ENCODE measurements at regions not wholly inside any gene's neighbourhood (a gene's known extent, or its start where the extent isn't known, plus 50 kb on each side); places are given as distances from the start of the nearest gene placed in this dataset.
"Not testable (repeated sequence)": the region's sequence is repeated elsewhere in the genome, so short reads cannot be mapped to it uniquely, and the experiment has no call there.

DNA sequence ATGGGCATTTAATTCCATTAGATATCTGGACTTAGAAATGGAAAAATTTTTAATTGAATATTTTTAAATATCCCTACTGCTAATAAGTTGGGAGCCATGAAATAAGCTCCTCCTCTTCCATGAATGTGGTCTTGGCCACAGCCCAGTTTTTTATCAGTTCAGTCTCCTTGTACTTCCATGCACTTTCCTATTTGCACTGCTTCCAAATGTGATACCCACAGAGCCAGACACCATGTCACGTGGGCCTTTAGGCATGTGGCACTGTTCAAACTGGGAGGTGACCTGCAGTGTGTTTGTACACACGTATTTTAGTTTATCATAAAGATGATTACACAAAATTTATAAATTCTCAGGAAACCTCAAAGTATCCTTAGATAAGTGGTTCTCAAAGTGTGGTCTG is 80.1 kb upstream of the DGKG start:
- intact Hi-C loops (cut with micrococcal nuclease), result no loop called here
- Mint-ChIP-seq H3K36me3 (ENCODE audit: low read depth) (no peaks in the 10 kb centered on the region), H3K4me3 (no peak overlapping the region), H3K27me3 (peaks cover 12% of the 10 kb centered on the region), H3K27ac (no peak overlapping the region), H3K9me3 (no peaks in the 10 kb centered on the region), H3K4me1 (no peaks in the 10 kb centered on the region)
- DNase-seq, result no peak

- no peak for DNase-seq
- no peak overlapping the region for H3K4me3 Mint-ChIP-seq
- intact Hi-C loops (cut with micrococcal nuclease), result no loop called here
- no peak overlapping the region for H3K27ac Mint-ChIP-seq
- no peaks in the 10 kb centered on the region for H3K36me3 Mint-ChIP-seq (ENCODE audit: low read depth)
- H3K9me3 Mint-ChIP-seq, result no peaks in the 10 kb centered on the region
- no peaks in the 10 kb centered on the region for H3K4me1 Mint-ChIP-seq
- peaks cover 4% of the 10 kb centered on the region for H3K27me3 Mint-ChIP-seq
Observed at GRCh38 chr3:186440891-186441290, 78.9 kb upstream of the DGKG start.

DNA sequence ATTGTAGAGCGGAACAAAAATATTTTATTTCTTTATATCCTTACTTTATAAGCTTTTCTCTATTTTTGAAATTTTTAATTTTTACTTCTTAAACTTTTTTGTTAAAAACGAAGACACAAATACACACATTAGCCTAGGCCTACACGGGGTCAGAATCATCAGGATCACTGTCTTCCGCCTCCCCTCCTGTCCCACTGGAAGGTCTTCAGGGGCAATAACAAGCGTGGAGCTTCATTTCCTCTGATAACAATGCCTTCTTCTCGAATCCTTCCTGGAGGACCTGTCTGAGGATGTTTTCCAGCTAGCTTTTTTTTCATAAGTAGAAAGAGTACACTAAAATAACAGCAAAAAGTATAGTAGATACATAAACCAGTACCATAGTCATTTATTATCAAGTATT is 77.7 kb upstream of the DGKG start:
- no peak overlapping the region for H3K4me3 Mint-ChIP-seq
- no peak for DNase-seq
- H3K9me3 Mint-ChIP-seq, result no peaks in the 10 kb centered on the region
- peaks cover 1% of the 10 kb centered on the region for H3K27me3 Mint-ChIP-seq
- no peaks in the 10 kb centered on the region for H3K4me1 Mint-ChIP-seq
- intact Hi-C loops (cut with micrococcal nuclease), result no loop called here
- no peaks in the 10 kb centered on the region for H3K36me3 Mint-ChIP-seq (ENCODE audit: low read depth)
- no peak overlapping the region for H3K27ac Mint-ChIP-seq

DNA sequence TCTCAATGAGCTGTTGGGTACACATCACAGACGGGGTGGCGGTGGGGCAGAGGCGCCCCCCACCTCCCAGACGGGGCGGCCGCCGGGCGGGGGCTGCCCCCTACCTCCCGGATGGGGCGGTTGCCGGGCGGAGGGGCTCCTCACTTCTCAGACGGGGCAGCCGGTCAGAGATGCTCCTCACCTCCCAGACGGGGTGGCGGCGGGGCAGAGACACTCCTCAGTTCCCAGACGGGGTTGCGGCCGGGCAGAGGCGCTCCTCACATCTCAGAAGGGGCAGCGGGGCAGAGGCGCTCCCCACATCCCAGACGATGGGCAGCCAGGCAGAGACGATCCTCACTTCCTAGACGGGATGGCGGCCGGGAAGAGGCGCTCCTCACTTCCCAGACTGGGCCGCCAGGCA is 73.3 kb upstream of the DGKG start:
- not testable (repeated sequence) for H3K4me3 Mint-ChIP-seq, DNase-seq

DNA sequence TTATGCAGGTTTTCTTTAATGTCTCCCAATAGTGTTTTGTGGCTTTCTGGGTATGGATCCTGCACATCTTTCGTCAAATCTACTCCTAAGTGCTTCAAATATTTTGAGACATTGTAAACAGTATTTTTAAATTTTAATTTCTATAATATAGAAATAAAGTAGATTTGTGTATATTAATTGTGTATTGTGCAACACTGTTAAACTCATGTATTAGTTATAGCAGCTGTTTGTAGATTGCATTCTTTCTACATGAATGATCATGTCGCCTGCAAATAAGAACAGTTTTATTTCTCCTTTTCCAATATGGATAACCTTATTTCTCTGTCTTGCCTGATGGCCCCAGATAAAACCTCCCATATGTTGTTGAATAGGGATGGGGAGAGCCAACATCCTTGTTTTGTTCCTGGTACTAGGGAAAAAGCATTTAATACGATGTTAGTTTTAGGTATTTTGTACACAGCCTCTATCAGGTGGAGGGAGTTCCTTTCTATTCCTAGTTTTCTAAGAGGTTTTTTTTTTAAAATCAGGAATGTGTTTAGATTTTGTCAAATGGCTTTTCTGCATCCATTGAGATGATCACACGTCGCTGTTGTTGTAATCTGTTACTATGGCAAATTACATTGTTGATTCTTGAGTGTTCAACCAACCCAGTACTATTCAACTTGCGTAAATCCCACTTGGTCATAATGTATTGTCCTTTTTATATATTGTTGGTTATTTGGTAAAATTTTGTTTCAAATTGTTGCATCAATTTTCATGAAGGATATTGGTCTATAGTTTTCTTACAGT is 71.1 kb upstream of the DGKG start:
- H3K27me3 Mint-ChIP-seq, result peaks cover 2% of the 10 kb centered on the region
- intact Hi-C loops (cut with micrococcal nuclease), result no loop called here
- no peak for DNase-seq
- H3K4me3 Mint-ChIP-seq, result no peak overlapping the region
- H3K27ac Mint-ChIP-seq, result no peak overlapping the region
- H3K36me3 Mint-ChIP-seq (ENCODE audit: low read depth), result no peaks in the 10 kb centered on the region
- peaks cover 2% of the 10 kb centered on the region for H3K4me1 Mint-ChIP-seq
- no peaks in the 10 kb centered on the region for H3K9me3 Mint-ChIP-seq

More for the DNA sequence above, 73.3 kb upstream of the DGKG start:
- H3K4me1 Mint-ChIP-seq; H3K9me3 Mint-ChIP-seq; H3K36me3 Mint-ChIP-seq (ENCODE audit: low read depth); H3K27ac Mint-ChIP-seq; intact Hi-C loops (cut with micrococcal nuclease); H3K27me3 Mint-ChIP-seq: not testable (repeated sequence)

DNA sequence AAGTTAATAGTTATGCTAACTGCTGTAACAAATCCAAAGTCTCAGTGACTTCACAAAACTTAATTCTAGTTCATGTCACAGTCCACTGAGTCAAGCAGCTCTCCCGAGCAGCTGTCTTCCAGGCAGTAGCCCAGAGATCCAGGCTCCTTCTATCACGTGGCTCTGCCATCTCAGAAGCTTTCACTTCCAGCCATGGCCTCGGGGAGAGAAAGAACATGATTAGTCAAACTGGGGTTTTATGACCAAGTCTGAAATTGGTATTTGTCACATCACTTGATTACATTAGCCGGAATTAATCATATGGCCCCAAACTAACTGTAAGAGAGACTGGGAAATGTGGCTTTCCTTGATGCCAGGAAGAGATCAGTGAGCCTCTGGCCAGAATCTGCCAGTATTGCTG is 70.2 kb upstream of the DGKG start:
- DNase-seq, result no peak
- H3K4me1 Mint-ChIP-seq, result peaks cover 2% of the 10 kb centered on the region
- intact Hi-C loops (cut with micrococcal nuclease), result no loop called here
- no peaks in the 10 kb centered on the region for H3K36me3 Mint-ChIP-seq (ENCODE audit: low read depth)
- peaks cover 2% of the 10 kb centered on the region for H3K27me3 Mint-ChIP-seq
- no peak overlapping the region for H3K27ac Mint-ChIP-seq
- H3K9me3 Mint-ChIP-seq, result no peaks in the 10 kb centered on the region
- no peak overlapping the region for H3K4me3 Mint-ChIP-seq

- no peaks in the 10 kb centered on the region for H3K9me3 Mint-ChIP-seq
- H3K27me3 Mint-ChIP-seq, result no peaks in the 10 kb centered on the region
- no peak overlapping the region for H3K4me3 Mint-ChIP-seq
- no peak overlapping the region for H3K27ac Mint-ChIP-seq
- intact Hi-C loops (cut with micrococcal nuclease), result no loop called here
- no peaks in the 10 kb centered on the region for H3K36me3 Mint-ChIP-seq (ENCODE audit: low read depth)
- peaks cover 2% of the 10 kb centered on the region for H3K4me1 Mint-ChIP-seq
- DNase-seq, result no peak
Observed at GRCh38 chr3:186427627-186428281, 65.7 kb upstream of the DGKG start.

- intact Hi-C loops (cut with micrococcal nuclease), result no loop called here
- H3K36me3 Mint-ChIP-seq (ENCODE audit: low read depth), result no peaks in the 10 kb centered on the region
- no peak overlapping the region for H3K4me3 Mint-ChIP-seq
- no peaks in the 10 kb centered on the region for H3K4me1 Mint-ChIP-seq
- no peak overlapping the region for H3K27ac Mint-ChIP-seq
- DNase-seq, result no peak
- H3K9me3 Mint-ChIP-seq, result no peaks in the 10 kb centered on the region
- H3K27me3 Mint-ChIP-seq, result peaks cover under 1% of the 10 kb centered on the region
Observed at GRCh38 chr3:186425788-186426730, 64.0 kb upstream of the DGKG start.

- Mint-ChIP-seq H3K9me3 (no peaks in the 10 kb centered on the region), H3K27me3 (peaks cover 3% of the 10 kb centered on the region), H3K27ac (no peak overlapping the region), H3K4me1 (peaks cover 2% of the 10 kb centered on the region), H3K36me3 (ENCODE audit: low read depth) (no peaks in the 10 kb centered on the region), H3K4me3 (no peak overlapping the region)
- DNase-seq, result no peak
- intact Hi-C loops (cut with micrococcal nuclease), result no loop called here
Observed at GRCh38 chr3:186421946-186422345, 59.9 kb upstream of the DGKG start.

GRCh38 chr3:186418671-186419145 is 56.7 kb upstream of the DGKG start:
- Mint-ChIP-seq H3K27me3 (peaks cover 14% of the 10 kb centered on the region), H3K27ac (no peak overlapping the region), H3K4me3 (no peak overlapping the region), H3K4me1 (peaks cover 10% of the 10 kb centered on the region), H3K9me3 (no peaks in the 10 kb centered on the region), H3K36me3 (ENCODE audit: low read depth) (peaks cover 1% of the 10 kb centered on the region)
- no peak for DNase-seq
- intact Hi-C loops (cut with micrococcal nuclease), result loop anchor here (5.0 kb wide), 1 partner anchor 94 kb away; no protein-coding TSS in a partner anchor

GRCh38 chr3:186417791-186418190 is 55.8 kb upstream of the DGKG start:
- Mint-ChIP-seq H3K27me3 (peaks cover 15% of the 10 kb centered on the region), H3K4me3 (no peak overlapping the region), H3K4me1 (peaks cover 10% of the 10 kb centered on the region), H3K36me3 (ENCODE audit: low read depth) (peaks cover 1% of the 10 kb centered on the region), H3K9me3 (no peaks in the 10 kb centered on the region), H3K27ac (no peak overlapping the region)
- intact Hi-C loops (cut with micrococcal nuclease), result loop anchor here (5.0 kb wide), 1 partner anchor 95 kb away; no protein-coding TSS in a partner anchor
- DNase-seq, result no peak

DNA sequence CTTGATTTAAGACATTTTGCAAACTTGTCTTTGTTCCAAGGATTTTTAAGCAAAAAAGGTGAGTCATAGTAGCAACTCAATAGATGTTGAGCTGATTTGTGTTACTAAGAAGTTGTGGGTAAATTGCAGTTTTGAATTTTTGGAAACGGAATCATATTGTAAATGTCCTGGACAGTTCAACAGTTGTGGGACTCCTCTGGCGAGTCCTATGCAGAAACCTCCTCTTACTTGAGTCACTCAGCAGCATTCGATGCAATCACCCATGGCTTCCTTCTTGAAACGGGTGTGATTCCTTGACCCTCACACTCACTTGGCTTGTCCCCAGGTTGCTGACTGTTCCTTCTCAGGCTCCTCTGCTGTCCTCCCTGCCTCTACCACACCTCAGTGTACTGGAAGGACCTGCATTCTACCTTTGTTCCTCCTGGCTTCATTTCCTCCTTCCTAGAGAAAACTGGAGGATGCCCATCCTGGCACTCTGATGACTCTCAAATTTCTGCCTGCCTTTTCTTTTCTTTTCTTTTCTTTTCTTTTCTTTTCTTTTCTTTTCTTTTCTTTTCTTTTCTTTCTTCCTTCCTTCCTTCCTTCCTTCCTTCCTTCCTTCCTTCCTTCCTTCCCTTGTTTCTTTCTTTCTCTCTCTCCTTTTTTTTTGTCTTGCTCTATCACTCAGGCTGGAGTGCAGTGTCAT is 52.8 kb upstream of the DGKG start:
- peaks cover 16% of the 10 kb centered on the region for H3K4me1 Mint-ChIP-seq
- peaks cover 13% of the 10 kb centered on the region for H3K27me3 Mint-ChIP-seq
- DNase-seq, result no peak
- H3K4me3 Mint-ChIP-seq, result no peak overlapping the region
- no peak overlapping the region for H3K27ac Mint-ChIP-seq
- peaks cover 1% of the 10 kb centered on the region for H3K36me3 Mint-ChIP-seq (ENCODE audit: low read depth)
- intact Hi-C loops (cut with micrococcal nuclease), result loop anchor here (2.0 to 5.0 kb wide), 2 partner anchors 97 to 120 kb away; no protein-coding TSS in a partner anchor
- no peaks in the 10 kb centered on the region for H3K9me3 Mint-ChIP-seq
